HCEC 1CT (cell line): ENCODE measurements at regions not wholly inside any gene's neighbourhood (a gene's known extent, or its start where the extent isn't known, plus 50 kb on each side); places are given as distances from the start of the nearest gene placed in this dataset.
"Not testable (repeated sequence)": the region's sequence is repeated elsewhere in the genome, so short reads cannot be mapped to it uniquely, and the experiment has no call there.

Experiments
- DNase-seq: peaks from one replicate; pipeline ENCODE4 v3.0.0-alpha.2; 2017

- DNase-seq, result not testable (repeated sequence)
These were observed 63.4 kb upstream of the RBPJ start for GRCh38 chr4:26257444-26257843.

- DNase-seq, result no peak
These were observed 63.0 kb upstream of the RBPJ start for GRCh38 chr4:26257850-26258249.

- DNase-seq, result no peak
These were observed 60.2 kb upstream of the RBPJ start for GRCh38 chr4:26260571-26260970.

- DNase-seq, result no peak
These were observed 59.4 kb upstream of the RBPJ start for GRCh38 chr4:26261405-26261804.

GRCh38 chr4:26263165-26263564 is 57.6 kb upstream of the RBPJ start:
- no peak for DNase-seq

GRCh38 chr4:26264109-26264508 is 56.7 kb upstream of the RBPJ start:
- no peak for DNase-seq

GRCh38 chr4:26267087-26267486 is 53.7 kb upstream of the RBPJ start:
- DNase-seq, result no peak

- no peak for DNase-seq
These were observed 52.6 kb upstream of the RBPJ start for GRCh38 chr4:26268246-26268645.

- no peak for DNase-seq
These were observed 51.8 kb upstream of the RBPJ start for GRCh38 chr4:26269038-26269437.
